ENCODE measurements at regions not wholly inside any gene's neighbourhood (a gene's known extent, or its start where the extent isn't known, plus 50 kb on each side); places are given as distances from the start of the nearest gene placed in this dataset.

GRCh38 chr17:70916469-70916868 is 747.1 kb downstream of the KCNJ2 start:
- Histone ChIP-seq H3K4me3 (ENCODE audit: low read depth in 2 of 2, low read length in 2 of 2) (no peak overlapping the region), H3K4me1 (ENCODE audit: control insufficient read depth, insufficient read depth, low read length) (no peaks in the 10 kb centered on the region), H3K27me3 (ENCODE audit: control insufficient read depth, insufficient read depth, low read length) (no peaks in the 10 kb centered on the region), H3K36me3 (ENCODE audit: control insufficient read depth, insufficient read depth, low read length) (no peaks in the 10 kb centered on the region), H3K27ac (ENCODE audit: low read length) (no peak overlapping the region), H3K9me3 (ENCODE audit: control insufficient read depth, insufficient read depth, low read depth, low read length) (no peaks in the 10 kb centered on the region)
- intact Hi-C loops (cut with micrococcal nuclease; ENCODE audit: unreplicated experiment) = no loop called here
- BruUV-seq (replicated peaks) = no TSS peak
- ChIA-PET CTCF (no interaction called here), POLR2A (no interaction called here)
- DNase-seq (ENCODE audit: low read depth, low spot score) = no peak
- ATAC-seq = no peak
- in situ Hi-C loops (cut with HindIII; ENCODE audit: low pct_unique_long_range_greater_than_20kb, low sequenced_read_pairs) = no loop called here
- TF ChIP-seq TCF7L2 (IDR thresholded peaks at IDR 0.05; ENCODE audit: low read depth, low read length) (no peak), SIN3A (IDR thresholded peaks at IDR 0.05; ENCODE audit: borderline replicate concordance, insufficient read depth, low read depth, low read length) (no peak), POLR2AphosphoS5 (IDR thresholded peaks at IDR 0.05; ENCODE audit: low read depth, low read length) (no peak)
- TF ChIP-seq, protein P1, sequence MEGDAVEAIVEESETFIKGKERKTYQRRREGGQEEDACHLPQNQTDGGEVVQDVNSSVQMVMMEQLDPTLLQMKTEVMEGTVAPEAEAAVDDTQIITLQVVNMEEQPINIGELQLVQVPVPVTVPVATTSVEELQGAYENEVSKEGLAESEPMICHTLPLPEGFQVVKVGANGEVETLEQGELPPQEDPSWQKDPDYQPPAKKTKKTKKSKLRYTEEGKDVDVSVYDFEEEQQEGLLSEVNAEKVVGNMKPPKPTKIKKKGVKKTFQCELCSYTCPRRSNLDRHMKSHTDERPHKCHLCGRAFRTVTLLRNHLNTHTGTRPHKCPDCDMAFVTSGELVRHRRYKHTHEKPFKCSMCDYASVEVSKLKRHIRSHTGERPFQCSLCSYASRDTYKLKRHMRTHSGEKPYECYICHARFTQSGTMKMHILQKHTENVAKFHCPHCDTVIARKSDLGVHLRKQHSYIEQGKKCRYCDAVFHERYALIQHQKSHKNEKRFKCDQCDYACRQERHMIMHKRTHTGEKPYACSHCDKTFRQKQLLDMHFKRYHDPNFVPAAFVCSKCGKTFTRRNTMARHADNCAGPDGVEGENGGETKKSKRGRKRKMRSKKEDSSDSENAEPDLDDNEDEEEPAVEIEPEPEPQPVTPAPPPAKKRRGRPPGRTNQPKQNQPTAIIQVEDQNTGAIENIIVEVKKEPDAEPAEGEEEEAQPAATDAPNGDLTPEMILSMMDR (IDR thresholded peaks at IDR 0.05) = no peak
- TF ChIP-seq, protein P2, sequence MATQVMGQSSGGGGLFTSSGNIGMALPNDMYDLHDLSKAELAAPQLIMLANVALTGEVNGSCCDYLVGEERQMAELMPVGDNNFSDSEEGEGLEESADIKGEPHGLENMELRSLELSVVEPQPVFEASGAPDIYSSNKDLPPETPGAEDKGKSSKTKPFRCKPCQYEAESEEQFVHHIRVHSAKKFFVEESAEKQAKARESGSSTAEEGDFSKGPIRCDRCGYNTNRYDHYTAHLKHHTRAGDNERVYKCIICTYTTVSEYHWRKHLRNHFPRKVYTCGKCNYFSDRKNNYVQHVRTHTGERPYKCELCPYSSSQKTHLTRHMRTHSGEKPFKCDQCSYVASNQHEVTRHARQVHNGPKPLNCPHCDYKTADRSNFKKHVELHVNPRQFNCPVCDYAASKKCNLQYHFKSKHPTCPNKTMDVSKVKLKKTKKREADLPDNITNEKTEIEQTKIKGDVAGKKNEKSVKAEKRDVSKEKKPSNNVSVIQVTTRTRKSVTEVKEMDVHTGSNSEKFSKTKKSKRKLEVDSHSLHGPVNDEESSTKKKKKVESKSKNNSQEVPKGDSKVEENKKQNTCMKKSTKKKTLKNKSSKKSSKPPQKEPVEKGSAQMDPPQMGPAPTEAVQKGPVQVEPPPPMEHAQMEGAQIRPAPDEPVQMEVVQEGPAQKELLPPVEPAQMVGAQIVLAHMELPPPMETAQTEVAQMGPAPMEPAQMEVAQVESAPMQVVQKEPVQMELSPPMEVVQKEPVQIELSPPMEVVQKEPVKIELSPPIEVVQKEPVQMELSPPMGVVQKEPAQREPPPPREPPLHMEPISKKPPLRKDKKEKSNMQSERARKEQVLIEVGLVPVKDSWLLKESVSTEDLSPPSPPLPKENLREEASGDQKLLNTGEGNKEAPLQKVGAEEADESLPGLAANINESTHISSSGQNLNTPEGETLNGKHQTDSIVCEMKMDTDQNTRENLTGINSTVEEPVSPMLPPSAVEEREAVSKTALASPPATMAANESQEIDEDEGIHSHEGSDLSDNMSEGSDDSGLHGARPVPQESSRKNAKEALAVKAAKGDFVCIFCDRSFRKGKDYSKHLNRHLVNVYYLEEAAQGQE (IDR thresholded peaks at IDR 0.05; ENCODE audit: insufficient read depth in 1 of 2, low read depth in 2 of 2, low read length in 1 of 2) = no peak

DNA sequence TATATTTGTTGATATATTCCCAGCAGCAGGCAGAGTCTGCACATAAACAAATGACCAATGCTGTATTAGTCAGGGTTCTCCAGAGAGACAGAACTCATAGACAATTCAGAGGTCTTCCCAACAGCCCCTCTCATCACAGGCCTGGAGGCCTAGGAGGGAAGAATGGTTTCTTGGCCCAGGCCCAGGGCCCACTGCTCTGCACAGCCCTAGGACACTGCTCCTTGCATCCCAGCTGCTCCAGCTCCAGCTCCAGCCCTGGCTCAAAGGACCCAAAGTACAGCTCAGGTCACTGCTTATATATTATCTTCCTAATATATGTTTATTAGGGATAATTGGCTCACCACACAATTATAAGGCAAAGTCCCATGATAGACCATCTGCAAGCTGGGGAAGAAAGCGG is 749.9 kb downstream of the KCNJ2 start:
- Histone ChIP-seq H3K27ac (ENCODE audit: low read length) (no peak overlapping the region), H3K4me1 (ENCODE audit: control insufficient read depth, insufficient read depth, low read length) (no peaks in the 10 kb centered on the region), H3K36me3 (ENCODE audit: control insufficient read depth, insufficient read depth, low read length) (no peaks in the 10 kb centered on the region), H3K4me3 (ENCODE audit: low read depth in 2 of 2, low read length in 2 of 2) (no peak overlapping the region), H3K27me3 (ENCODE audit: control insufficient read depth, insufficient read depth, low read length) (no peaks in the 10 kb centered on the region), H3K9me3 (ENCODE audit: control insufficient read depth, insufficient read depth, low read depth, low read length) (no peaks in the 10 kb centered on the region)
- intact Hi-C loops (cut with micrococcal nuclease; ENCODE audit: unreplicated experiment) (no loop called here), in situ Hi-C loops (cut with HindIII; ENCODE audit: low pct_unique_long_range_greater_than_20kb, low sequenced_read_pairs) (no loop called here)
- POLR2A ChIA-PET = no interaction called here
- no peak for DNase-seq (ENCODE audit: low read depth, low spot score)
- no peak for ATAC-seq
- BruUV-seq (replicated peaks) = no TSS peak
- TF ChIP-seq TCF7L2 (IDR thresholded peaks at IDR 0.05; ENCODE audit: low read depth, low read length) (no peak), SIN3A (IDR thresholded peaks at IDR 0.05; ENCODE audit: borderline replicate concordance, insufficient read depth, low read depth, low read length) (no peak), POLR2AphosphoS5 (IDR thresholded peaks at IDR 0.05; ENCODE audit: low read depth, low read length) (no peak)
- TF ChIP-seq, protein P2 (IDR thresholded peaks at IDR 0.05; ENCODE audit: insufficient read depth in 1 of 2, low read depth in 2 of 2, low read length in 1 of 2) = no peak
- TF ChIP-seq, protein P1 (IDR thresholded peaks at IDR 0.05) = no peak
- CTCF ChIA-PET = no interaction called here

Data from Panc1 (cell line).